IgD-negative memory B cell (primary cell): ENCODE measurements at regions not wholly inside any gene's neighbourhood (a gene's known extent, or its start where the extent isn't known, plus 50 kb on each side); places are given as distances from the start of the nearest gene placed in this dataset.

Source experiments
- H3K27ac Mint-ChIP-seq, 3 donors: one replicate each; pipeline ENCODE4 v1.8.0; 2020 to 2022; ENCODE audit warnings: mild to moderate bottlenecking in 3 of 3, mixed read lengths in 3 of 3, moderate library complexity in 1 of 3
- H3K27me3 Mint-ChIP-seq: one replicate; pipeline ENCODE4 v1.8.0; 2021; ENCODE audit warnings: mixed read lengths
- H3K36me3 Mint-ChIP-seq: one replicate; pipeline ENCODE4 v1.8.0; 2020; ENCODE audit warnings: mild to moderate bottlenecking, mixed read lengths
- H3K4me1 Mint-ChIP-seq, 3 donors: one replicate each; pipeline ENCODE4 v1.8.0; 2020 to 2022; ENCODE audit warnings: mixed read lengths in 3 of 3, mild to moderate bottlenecking in 1 of 3
- H3K4me3 Mint-ChIP-seq, 4 donors: one replicate each; pipeline ENCODE4 v1.8.0; 2020 to 2022; ENCODE audit warnings: mild to moderate bottlenecking in 4 of 4, mixed read lengths in 4 of 4, moderate library complexity in 3 of 4
- H3K9me3 Mint-ChIP-seq, 3 donors: one replicate each; pipeline ENCODE4 v1.8.0; 2020 to 2021; ENCODE audit warnings: mixed read lengths in 3 of 3, mild to moderate bottlenecking in 1 of 3

DNA sequence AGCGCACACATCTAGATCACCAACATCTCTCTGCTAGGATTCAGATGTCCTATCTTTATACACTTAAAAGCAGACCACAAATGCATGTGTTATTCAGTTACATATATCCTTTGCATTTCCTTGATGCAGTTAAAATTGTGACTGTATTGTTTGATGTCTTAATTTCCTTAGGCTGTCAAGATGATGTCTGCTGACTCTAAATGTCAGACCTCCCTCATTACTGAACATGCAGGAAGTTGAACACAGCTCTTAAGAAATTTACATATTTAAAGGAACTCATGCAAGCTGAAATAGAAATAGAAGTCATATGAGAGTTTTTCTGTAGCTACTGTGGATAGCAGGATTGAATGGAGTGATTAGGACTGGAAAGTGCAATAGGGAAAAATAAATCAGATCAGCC, 336.5 kb upstream of the SEMA6A start:
- peak overlapping the region in 1 of 4 donors; percentile 76 for H3K4me3 Mint-ChIP-seq
- no peaks in the 10 kb centered on the region for H3K9me3 Mint-ChIP-seq
- H3K27ac Mint-ChIP-seq, result no peak overlapping the region
- H3K27me3 Mint-ChIP-seq, result no peaks in the 10 kb centered on the region
- H3K36me3 Mint-ChIP-seq, result no peaks in the 10 kb centered on the region
- H3K4me1 Mint-ChIP-seq, result peaks cover 7 to 23% (median 21%) of the 10 kb centered on the region in 3 donors

DNA sequence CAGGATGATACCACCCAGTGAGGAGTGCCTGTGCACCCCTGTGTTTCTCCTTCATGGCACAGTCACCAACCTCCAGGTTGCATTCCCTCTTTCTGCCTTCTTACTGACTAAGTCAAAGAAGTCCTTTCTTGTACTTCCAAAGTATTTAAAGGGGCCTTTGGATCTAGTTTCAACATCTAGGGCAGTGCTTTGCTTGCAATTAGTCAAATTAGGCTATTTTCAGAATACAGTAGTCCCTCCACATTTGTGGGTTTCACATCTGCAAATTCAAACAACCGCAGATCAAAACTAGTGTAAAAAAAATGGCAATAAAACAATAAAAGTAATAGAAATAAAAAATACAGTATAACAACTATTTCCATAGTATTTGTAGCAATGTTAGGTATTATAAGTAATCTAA, 333.9 kb upstream of the SEMA6A start:
- no peak overlapping the region for H3K27ac Mint-ChIP-seq
- no peaks in the 10 kb centered on the region for H3K9me3 Mint-ChIP-seq
- no peaks in the 10 kb centered on the region for H3K27me3 Mint-ChIP-seq
- H3K36me3 Mint-ChIP-seq, result no peaks in the 10 kb centered on the region
- peak overlapping the region in 1 of 4 donors; percentile 10 for H3K4me3 Mint-ChIP-seq
- peaks cover 7 to 23% (median 21%) of the 10 kb centered on the region in 3 donors for H3K4me1 Mint-ChIP-seq

DNA sequence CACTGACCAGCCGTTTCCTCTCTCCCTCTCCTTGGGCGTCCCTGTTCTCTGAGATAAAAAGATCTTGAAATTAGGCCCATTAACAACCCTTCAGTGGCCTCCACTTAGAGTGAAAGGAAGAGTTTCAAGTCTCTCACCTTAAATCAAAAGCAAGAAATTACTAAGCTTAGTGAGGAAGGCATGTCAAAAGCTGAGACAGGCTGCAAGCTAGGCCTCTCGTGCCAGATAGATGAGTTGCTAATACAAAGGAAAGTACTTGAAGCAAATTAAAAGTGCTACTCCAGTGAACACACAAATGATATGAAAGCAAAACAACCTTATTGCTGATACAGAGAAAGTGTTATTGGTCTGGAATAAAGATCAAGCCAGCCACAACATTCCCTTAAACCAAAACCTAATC, 331.3 kb upstream of the SEMA6A start:
- no peak overlapping the region for H3K27ac Mint-ChIP-seq
- no peak overlapping the region for H3K4me3 Mint-ChIP-seq
- no peaks in the 10 kb centered on the region for H3K9me3 Mint-ChIP-seq
- peaks cover 4 to 17% (median 15%) of the 10 kb centered on the region in 3 donors for H3K4me1 Mint-ChIP-seq
- H3K27me3 Mint-ChIP-seq, result peaks cover 1% of the 10 kb centered on the region
- no peaks in the 10 kb centered on the region for H3K36me3 Mint-ChIP-seq

DNA sequence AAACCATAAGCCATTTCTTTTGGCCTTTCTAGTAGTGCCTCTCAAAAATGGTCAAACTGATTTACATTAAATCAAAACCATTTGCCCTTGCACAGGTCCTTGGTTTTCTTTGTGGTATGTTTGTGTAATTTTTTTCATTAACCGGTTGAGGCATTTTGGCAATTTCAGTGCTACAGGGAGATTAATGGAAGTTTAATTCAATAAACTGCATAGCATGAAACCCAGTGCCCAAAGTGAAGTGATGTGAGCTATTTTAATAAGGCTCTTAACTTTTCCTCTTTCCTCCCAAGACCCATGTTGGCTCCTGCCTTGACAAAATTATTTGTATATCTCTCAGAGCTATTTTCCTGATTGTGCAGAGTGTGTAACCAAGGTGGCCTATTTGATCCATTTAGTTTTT, 326.2 kb upstream of the SEMA6A start:
- Mint-ChIP-seq H3K27me3 (peaks cover 1% of the 10 kb centered on the region), H3K4me3 (no peak overlapping the region), H3K36me3 (no peaks in the 10 kb centered on the region), H3K9me3 (no peaks in the 10 kb centered on the region), H3K4me1 (peaks cover 0 to 2% (median 0%) of the 10 kb centered on the region in 3 donors), H3K27ac (no peak overlapping the region)

DNA sequence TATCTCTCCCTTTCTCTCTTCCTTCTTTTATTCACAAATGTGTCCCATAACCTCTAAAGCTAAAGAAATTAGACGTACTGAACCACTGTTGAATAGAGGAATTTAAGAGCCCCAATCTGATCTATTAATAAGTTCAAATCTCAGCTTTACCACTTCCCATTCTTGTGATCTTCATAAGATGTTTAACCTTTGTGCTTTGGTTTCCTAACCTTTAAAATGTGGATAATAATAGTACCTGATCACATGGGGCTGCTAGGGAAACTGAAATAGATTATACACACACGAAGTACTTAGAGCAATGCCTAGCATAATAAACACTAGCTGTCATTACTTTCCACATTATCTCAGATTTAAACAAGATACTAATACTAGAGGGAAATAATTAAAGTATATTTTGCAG, 324.3 kb upstream of the SEMA6A start:
- Mint-ChIP-seq H3K9me3 (peaks cover 0 to 4% (median 0%) of the 10 kb centered on the region in 3 donors), H3K4me3 (peak overlapping the region in 1 of 4 donors; percentile 68), H3K36me3 (no peaks in the 10 kb centered on the region), H3K27ac (peak overlapping the region in 1 of 3 donors; percentile 26), H3K27me3 (peaks cover 1% of the 10 kb centered on the region), H3K4me1 (peaks cover 0 to 2% (median 0%) of the 10 kb centered on the region in 3 donors)

DNA sequence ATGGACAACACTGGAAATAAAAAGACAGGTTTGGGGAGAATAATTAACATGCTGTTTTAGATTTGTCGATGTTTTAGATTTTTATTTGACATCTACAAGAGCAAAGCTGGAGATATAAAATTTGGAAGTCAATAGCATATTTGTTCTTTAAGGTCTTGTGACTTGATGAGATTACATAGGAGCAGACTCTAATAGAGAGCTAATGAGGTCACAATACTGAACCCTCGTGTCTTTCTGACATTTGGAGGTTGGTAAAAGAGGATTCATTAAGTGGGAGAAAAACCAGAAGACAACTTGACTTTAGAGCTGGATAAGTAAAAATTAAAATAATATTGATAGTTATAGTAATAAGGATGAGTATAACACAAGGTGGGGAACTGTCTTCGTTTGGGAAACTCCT, 322.7 kb upstream of the SEMA6A start:
- Mint-ChIP-seq H3K4me1 (peaks cover 0 to 2% (median 0%) of the 10 kb centered on the region in 3 donors), H3K27ac (no peak overlapping the region), H3K9me3 (peaks cover 0 to 4% (median 0%) of the 10 kb centered on the region in 3 donors), H3K27me3 (peaks cover under 1% of the 10 kb centered on the region), H3K4me3 (no peak overlapping the region), H3K36me3 (no peaks in the 10 kb centered on the region)

GRCh38 chr5:116896001-116896400, 321.4 kb upstream of the SEMA6A start:
- Mint-ChIP-seq H3K4me1 (peaks cover 0 to 2% (median 0%) of the 10 kb centered on the region in 3 donors), H3K36me3 (no peaks in the 10 kb centered on the region), H3K4me3 (no peak overlapping the region), H3K9me3 (peaks cover 0 to 4% (median 0%) of the 10 kb centered on the region in 3 donors), H3K27ac (no peak overlapping the region), H3K27me3 (no peaks in the 10 kb centered on the region)

DNA sequence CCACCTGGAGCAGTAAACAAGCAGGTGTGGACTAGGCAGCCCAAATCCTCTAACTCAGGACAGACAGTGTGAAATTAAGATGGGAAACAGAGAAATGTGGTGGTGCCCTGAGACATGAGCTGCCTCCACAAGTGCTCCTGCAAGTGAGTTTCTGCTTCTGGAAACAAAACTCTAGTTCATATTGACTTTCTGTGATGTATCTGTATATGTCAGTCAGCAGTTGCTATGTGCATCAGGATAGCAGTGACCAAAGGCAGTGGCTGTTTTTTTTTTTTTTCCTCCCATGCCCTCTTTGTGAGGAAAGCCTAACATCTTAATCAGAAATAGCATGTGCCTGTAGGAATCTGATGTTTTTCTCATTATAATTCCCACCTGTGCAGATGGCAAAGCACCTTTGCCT, 318.4 kb upstream of the SEMA6A start:
- H3K27ac Mint-ChIP-seq, result no peak overlapping the region
- H3K4me3 Mint-ChIP-seq, result peak overlapping the region in 1 of 4 donors; percentile 41
- no peaks in the 10 kb centered on the region for H3K36me3 Mint-ChIP-seq
- H3K4me1 Mint-ChIP-seq, result no peaks in the 10 kb centered on the region
- no peaks in the 10 kb centered on the region for H3K27me3 Mint-ChIP-seq
- H3K9me3 Mint-ChIP-seq, result peaks cover 0 to 4% (median 3%) of the 10 kb centered on the region in 3 donors

GRCh38 chr5:116887104-116887503, 312.5 kb upstream of the SEMA6A start:
- Mint-ChIP-seq H3K27me3 (no peaks in the 10 kb centered on the region), H3K4me3 (no peak overlapping the region), H3K9me3 (peaks cover 0 to 4% (median 0%) of the 10 kb centered on the region in 3 donors), H3K36me3 (no peaks in the 10 kb centered on the region), H3K4me1 (no peaks in the 10 kb centered on the region), H3K27ac (no peak overlapping the region)

- Mint-ChIP-seq H3K27me3 (no peaks in the 10 kb centered on the region), H3K27ac (peak overlapping the region in 1 of 3 donors; percentile 17), H3K36me3 (no peaks in the 10 kb centered on the region), H3K9me3 (peaks cover 0 to 4% (median 0%) of the 10 kb centered on the region in 3 donors), H3K4me1 (no peaks in the 10 kb centered on the region), H3K4me3 (no peak overlapping the region)
Measured at GRCh38 chr5:116885825-116886224, 311.2 kb upstream of the SEMA6A start.

- H3K27me3 Mint-ChIP-seq, result no peaks in the 10 kb centered on the region
- H3K36me3 Mint-ChIP-seq, result no peaks in the 10 kb centered on the region
- H3K4me3 Mint-ChIP-seq, result no peak overlapping the region
- H3K27ac Mint-ChIP-seq, result no peak overlapping the region
- no peaks in the 10 kb centered on the region for H3K4me1 Mint-ChIP-seq
- H3K9me3 Mint-ChIP-seq, result peaks cover 0 to 1% (median 0%) of the 10 kb centered on the region in 3 donors
Measured at GRCh38 chr5:116883875-116884274, 309.3 kb upstream of the SEMA6A start.

DNA sequence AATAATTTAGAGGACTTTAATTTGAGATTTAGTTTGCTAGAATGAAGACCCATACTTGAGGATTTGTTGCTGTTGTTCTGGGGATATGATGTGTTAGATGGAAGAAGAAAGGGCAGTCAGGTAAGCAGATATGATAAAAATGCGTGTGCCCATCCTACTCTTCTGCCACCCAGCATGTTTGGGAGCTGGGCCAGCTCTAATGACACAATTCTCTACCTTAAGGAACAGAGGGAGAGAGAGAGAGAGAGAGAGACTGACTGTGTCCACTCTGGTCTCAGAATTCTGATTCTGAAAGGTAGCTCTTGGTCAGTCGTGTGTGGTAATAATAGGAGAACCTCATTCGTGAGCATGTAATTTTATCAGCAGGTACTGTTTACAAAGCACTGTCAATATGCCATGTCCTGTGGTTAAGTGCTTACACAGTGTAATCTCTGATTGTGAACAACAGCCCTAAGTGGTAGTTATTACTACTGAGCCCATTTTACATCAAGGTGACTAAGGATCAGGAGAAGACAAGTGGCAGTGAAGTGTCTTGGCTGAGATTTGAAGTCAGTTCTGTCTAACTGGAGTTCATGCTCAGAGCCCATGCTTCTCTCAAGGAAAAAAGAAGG, 307.4 kb upstream of the SEMA6A start:
- Mint-ChIP-seq H3K4me3 (no peak overlapping the region), H3K27me3 (no peaks in the 10 kb centered on the region), H3K9me3 (peaks cover 0 to 4% (median 3%) of the 10 kb centered on the region in 3 donors), H3K4me1 (no peaks in the 10 kb centered on the region), H3K27ac (no peak overlapping the region), H3K36me3 (no peaks in the 10 kb centered on the region)

DNA sequence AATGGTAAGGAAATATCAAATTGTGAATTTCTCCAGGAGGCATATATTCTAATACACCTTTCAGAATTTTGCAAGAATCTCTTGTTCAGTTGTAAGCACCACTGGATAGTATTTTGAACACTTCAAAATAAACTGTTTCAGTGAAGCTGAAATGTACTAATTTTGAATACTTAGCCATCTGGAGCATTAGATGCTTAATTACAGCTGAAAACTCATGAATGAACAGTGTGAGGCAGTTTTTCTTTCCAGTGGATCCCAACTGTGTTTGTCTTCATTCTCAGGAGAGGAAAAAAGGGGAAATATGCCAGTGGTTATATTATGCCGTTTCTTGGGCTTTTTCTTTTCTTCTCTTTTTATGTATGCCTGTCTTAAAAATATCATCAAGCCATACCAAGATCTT, 306.0 kb upstream of the SEMA6A start:
- no peaks in the 10 kb centered on the region for H3K36me3 Mint-ChIP-seq
- H3K27ac Mint-ChIP-seq, result no peak overlapping the region
- H3K4me3 Mint-ChIP-seq, result no peak overlapping the region
- no peaks in the 10 kb centered on the region for H3K4me1 Mint-ChIP-seq
- no peaks in the 10 kb centered on the region for H3K27me3 Mint-ChIP-seq
- H3K9me3 Mint-ChIP-seq, result peaks cover 0 to 4% (median 3%) of the 10 kb centered on the region in 3 donors

DNA sequence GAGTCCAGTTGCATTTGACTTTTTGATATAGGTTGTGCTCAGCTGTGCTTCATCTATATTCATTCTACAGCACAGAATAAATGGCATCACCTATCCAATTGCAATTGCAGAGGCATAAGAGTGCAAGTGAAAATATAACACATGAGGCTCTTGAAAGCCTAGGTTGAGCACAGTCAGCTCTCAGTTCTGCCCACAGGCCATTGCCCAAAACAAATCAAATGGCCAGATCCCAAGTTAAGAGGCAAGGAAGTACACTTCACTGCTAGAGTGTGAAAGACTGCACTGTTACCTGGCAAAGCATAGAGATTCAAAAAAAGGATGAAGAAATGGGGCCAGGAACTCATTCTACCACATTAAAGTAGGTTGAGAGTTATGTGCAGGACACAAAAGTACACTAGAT, 305.5 kb upstream of the SEMA6A start:
- no peaks in the 10 kb centered on the region for H3K4me1 Mint-ChIP-seq
- H3K27ac Mint-ChIP-seq, result no peak overlapping the region
- H3K27me3 Mint-ChIP-seq, result no peaks in the 10 kb centered on the region
- no peak overlapping the region for H3K4me3 Mint-ChIP-seq
- H3K9me3 Mint-ChIP-seq, result peaks cover 0 to 4% (median 3%) of the 10 kb centered on the region in 3 donors
- no peaks in the 10 kb centered on the region for H3K36me3 Mint-ChIP-seq

GRCh38 chr5:116876240-116876840, 301.7 kb upstream of the SEMA6A start:
- Mint-ChIP-seq H3K36me3 (no peaks in the 10 kb centered on the region), H3K27ac (no peak overlapping the region), H3K4me3 (no peak overlapping the region), H3K4me1 (no peaks in the 10 kb centered on the region), H3K9me3 (peaks cover 0 to 3% (median 2%) of the 10 kb centered on the region in 3 donors), H3K27me3 (peaks cover under 1% of the 10 kb centered on the region)

- Mint-ChIP-seq H3K27me3 (peaks cover 1% of the 10 kb centered on the region), H3K4me3 (no peak overlapping the region), H3K9me3 (peaks cover 0 to 4% (median 2%) of the 10 kb centered on the region in 3 donors), H3K36me3 (no peaks in the 10 kb centered on the region), H3K4me1 (no peaks in the 10 kb centered on the region), H3K27ac (no peak overlapping the region)
Measured at GRCh38 chr5:116872986-116873385, 298.4 kb upstream of the SEMA6A start.
